ENCODE measurements at regions not wholly inside any gene's neighbourhood (a gene's known extent, or its start where the extent isn't known, plus 50 kb on each side); places are given as distances from the start of the nearest gene placed in this dataset.
"Not testable (repeated sequence)": the region's sequence is repeated elsewhere in the genome, so short reads cannot be mapped to it uniquely, and the experiment has no call there.

- no peak for DNase-seq
These were observed 208.7 kb upstream of the PRKCQ start for GRCh38 chr10:6788731-6789130.

- DNase-seq, result no peak
These were observed 208.2 kb upstream of the PRKCQ start for GRCh38 chr10:6788231-6788630.

- no peak for DNase-seq
These were observed 207.6 kb upstream of the PRKCQ start for GRCh38 chr10:6787718-6788117.

GRCh38 chr10:6787091-6787490 lies 207.0 kb upstream of the PRKCQ start:
- DNase-seq, result no peak

GRCh38 chr10:6786579-6787031 lies 206.5 kb upstream of the PRKCQ start:
- DNase-seq, result no peak

GRCh38 chr10:6784429-6784828 lies 204.4 kb upstream of the PRKCQ start:
- not testable (repeated sequence) for DNase-seq

GRCh38 chr10:6783471-6783870 lies 203.4 kb upstream of the PRKCQ start:
- DNase-seq, result no peak

GRCh38 chr10:6782378-6782777 lies 202.3 kb upstream of the PRKCQ start:
- DNase-seq, result no peak

- DNase-seq, result no peak
These were observed 201.2 kb upstream of the PRKCQ start for GRCh38 chr10:6781133-6781770.

GRCh38 chr10:6780008-6780677 lies 200.1 kb upstream of the PRKCQ start:
- no peak for DNase-seq

GRCh38 chr10:6778992-6779701 lies 199.1 kb upstream of the PRKCQ start:
- DNase-seq, result peak; percentile 77

GRCh38 chr10:6776170-6776569 lies 196.1 kb upstream of the PRKCQ start:
- no peak for DNase-seq

GRCh38 chr10:6774406-6774805 lies 194.3 kb upstream of the PRKCQ start:
- DNase-seq, result no peak

GRCh38 chr10:6771331-6771730 lies 191.3 kb upstream of the PRKCQ start:
- DNase-seq, result no peak

- no peak for DNase-seq
These were observed 190.8 kb upstream of the PRKCQ start for GRCh38 chr10:6770846-6771245.

GRCh38 chr10:6769704-6770417 lies 189.8 kb upstream of the PRKCQ start:
- DNase-seq, result no peak

GRCh38 chr10:6766131-6766801 lies 186.2 kb upstream of the PRKCQ start:
- DNase-seq, result no peak

- no peak for DNase-seq
These were observed 183.3 kb upstream of the PRKCQ start for GRCh38 chr10:6763423-6763822.

GRCh38 chr10:6763001-6763400 lies 182.9 kb upstream of the PRKCQ start:
- no peak for DNase-seq

- no peak for DNase-seq
These were observed 179.9 kb upstream of the PRKCQ start for GRCh38 chr10:6759961-6760360.

- DNase-seq, result no peak
These were observed 177.1 kb upstream of the PRKCQ start for GRCh38 chr10:6757158-6757557.

- DNase-seq, result no peak
These were observed 176.6 kb upstream of the PRKCQ start for GRCh38 chr10:6756716-6757115.

All from T1000 (cell line).